ENCODE measurements at regions not wholly inside any gene's neighbourhood (a gene's known extent, or its start where the extent isn't known, plus 50 kb on each side); places are given as distances from the start of the nearest gene placed in this dataset.

- TF ChIP-seq CTCF (IDR thresholded peaks at IDR 0.05) (no peak), POLR2AphosphoS5 (IDR thresholded peaks at IDR 0.05) (no peak)
These were observed 579.9 kb upstream of the POM121L12 start for GRCh38 chr7:52455571-52455970.
